ENCODE measurements at regions not wholly inside any gene's neighbourhood (a gene's known extent, or its start where the extent isn't known, plus 50 kb on each side); places are given as distances from the start of the nearest gene placed in this dataset.
"Not testable (repeated sequence)": the region's sequence is repeated elsewhere in the genome, so short reads cannot be mapped to it uniquely, and the experiment has no call there.

DNA sequence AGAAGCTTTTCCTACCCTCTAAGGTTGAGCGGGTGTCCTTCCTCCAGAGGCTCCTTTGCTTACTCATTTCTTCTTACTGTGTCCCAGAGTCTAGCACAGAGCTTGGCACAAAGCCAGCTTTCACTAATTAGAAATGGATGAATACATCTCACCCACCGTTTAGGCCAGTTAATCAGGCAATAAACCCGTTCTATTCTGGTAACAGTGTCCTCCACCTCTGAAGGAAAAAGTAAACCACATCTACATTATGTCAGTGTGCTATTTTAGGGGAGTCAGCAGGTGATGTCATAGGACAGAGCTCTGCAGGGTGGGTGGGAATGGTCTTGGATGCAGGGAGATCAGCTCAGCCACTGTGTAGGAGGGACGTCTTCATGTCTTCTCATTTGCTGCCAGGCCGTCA lies 109.2 kb downstream of the OSTF1 start:
- no peak for DNase-seq

- DNase-seq: no peak
Measured at GRCh38 chr9:75198436-75198835, 110.1 kb downstream of the OSTF1 start.

GRCh38 chr9:75200892-75201470 lies 112.7 kb downstream of the OSTF1 start:
- DNase-seq: no peak

GRCh38 chr9:75201480-75202209 lies 113.3 kb downstream of the OSTF1 start:
- no peak for DNase-seq

- not testable (repeated sequence) for DNase-seq
Measured at GRCh38 chr9:75207997-75208396, 119.7 kb downstream of the OSTF1 start.

GRCh38 chr9:75210215-75210614 lies 121.9 kb downstream of the OSTF1 start:
- no peak for DNase-seq

- DNase-seq: no peak
Measured at GRCh38 chr9:75213765-75214164, 125.5 kb downstream of the OSTF1 start.

GRCh38 chr9:75226403-75227139 lies 138.3 kb downstream of the OSTF1 start:
- DNase-seq: no peak

- no peak for DNase-seq
Measured at GRCh38 chr9:75228893-75229292, 140.6 kb downstream of the OSTF1 start.

- DNase-seq: no peak
Measured at GRCh38 chr9:75229605-75230332, 141.5 kb downstream of the OSTF1 start.

DNA sequence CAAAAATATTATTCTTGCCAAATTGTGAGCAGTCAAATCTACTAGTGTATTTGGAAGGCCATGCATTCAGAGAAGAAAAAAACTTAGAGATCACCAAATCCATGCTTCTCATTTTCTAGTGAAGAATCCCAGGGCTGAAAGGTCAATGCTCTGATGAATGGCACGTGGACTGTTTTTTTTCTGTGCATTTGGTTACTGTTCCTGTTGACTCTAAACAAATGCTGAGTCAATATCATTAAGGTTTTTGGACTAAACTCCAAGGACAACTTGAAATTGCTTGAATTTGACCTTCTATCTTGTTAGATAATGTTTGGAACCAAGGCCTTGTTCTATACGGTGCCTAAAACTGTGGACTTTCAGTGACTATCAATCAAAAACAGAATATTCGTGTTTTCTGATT lies 142.2 kb downstream of the OSTF1 start:
- DNase-seq: no peak

- DNase-seq: no peak
Measured at GRCh38 chr9:75231167-75231566, 142.9 kb downstream of the OSTF1 start.

DNA sequence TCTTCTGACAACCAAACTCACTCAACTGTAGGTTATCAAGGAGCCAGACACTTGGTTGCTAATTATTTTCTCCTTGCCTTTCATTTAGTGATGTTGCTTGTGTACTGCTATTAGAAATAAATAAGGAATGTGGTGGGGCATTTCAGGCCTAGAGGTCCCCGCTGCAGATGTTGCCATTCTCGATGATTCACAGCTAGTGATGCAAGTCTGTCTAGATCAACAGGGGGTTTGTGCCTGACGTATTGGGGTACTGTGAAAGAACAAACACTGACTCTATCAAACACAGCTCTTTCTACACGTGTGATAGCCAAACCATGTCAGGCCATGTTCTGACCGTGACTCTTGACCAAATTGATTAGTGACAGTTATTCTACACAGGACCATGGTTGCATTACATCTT lies 144.7 kb downstream of the OSTF1 start:
- no peak for DNase-seq

- DNase-seq: no peak
Measured at GRCh38 chr9:75235632-75236031, 147.3 kb downstream of the OSTF1 start.

DNA sequence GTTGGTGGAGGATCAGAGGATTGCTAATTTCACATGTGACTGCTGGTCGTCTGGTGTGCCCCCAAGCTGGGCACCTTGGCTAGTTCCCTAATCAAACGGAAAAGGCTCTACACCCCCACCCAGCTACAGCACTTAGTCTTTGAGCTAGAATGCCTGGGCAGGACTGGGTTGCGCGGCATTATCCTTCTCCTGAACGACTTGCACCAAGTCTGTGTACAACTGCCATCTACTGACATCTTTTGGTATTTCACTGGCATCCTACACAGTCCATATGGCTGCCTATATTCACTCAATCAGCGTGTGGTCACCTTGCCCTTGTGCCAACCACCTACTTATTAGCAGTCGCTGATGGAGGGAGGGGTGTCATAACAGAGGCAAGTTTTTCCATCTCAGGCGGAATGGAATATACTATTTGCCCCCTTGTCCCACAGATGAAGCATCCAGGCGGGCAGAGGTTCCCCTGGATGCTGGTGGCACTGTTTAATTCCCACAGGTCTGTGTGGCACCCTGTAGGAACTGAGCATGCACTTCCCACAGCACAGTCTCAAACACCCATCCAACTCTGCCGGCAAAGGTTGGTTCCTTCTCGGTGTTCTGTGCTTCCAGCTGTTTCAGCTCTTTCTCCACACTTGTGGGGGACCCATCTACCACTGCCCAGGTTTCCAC lies 150.1 kb downstream of the OSTF1 start:
- peak; percentile 47 for DNase-seq

DNA sequence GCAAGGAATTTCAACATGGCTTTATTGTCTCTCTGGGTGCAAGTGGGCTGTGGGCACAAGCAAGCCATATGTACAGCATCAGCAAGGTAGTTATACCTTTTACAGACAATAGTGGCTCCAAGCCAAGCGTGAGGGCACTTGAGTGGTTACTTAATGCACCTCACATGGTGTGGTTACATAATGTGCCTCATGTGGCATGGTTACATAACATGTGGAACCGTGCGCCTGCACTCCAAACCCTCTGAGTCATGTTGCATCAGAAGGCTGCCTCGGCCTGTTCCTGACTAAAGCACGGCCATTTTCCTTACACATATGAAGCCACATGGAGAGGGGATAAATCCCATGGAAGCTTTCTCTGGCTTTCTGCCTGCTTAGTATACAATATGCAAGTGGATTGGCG lies 150.9 kb downstream of the OSTF1 start:
- no peak for DNase-seq

GRCh38 chr9:75242426-75242825 lies 154.1 kb downstream of the OSTF1 start:
- no peak for DNase-seq

GRCh38 chr9:75246949-75247348 lies 158.6 kb downstream of the OSTF1 start:
- no peak for DNase-seq

DNA sequence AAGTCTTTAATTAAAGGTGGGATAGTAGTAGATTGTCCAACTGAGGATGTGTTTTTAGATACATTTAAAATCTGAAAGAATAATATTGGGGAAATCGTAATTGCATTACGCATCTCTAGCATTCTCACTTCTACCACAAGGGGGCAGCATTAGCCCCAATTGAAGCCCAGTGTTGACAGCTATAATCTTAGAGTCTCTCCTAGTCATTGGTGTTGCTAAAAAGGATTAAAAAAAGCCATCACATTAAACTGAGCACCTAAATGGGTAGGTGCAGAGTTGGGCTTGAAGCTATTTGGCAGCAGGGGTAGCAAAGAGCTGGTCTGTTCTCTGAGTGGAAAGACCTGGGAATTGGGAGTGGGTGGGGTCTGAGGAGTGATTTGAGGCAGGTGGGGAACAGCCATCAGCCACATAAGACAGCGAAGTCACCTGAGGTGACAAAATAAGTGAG lies 177.2 kb downstream of the OSTF1 start:
- DNase-seq: peak; percentile 58

GRCh38 chr9:75269197-75269596 lies 180.9 kb downstream of the OSTF1 start:
- no peak for DNase-seq

GRCh38 chr9:75273055-75273454 lies 184.7 kb downstream of the OSTF1 start:
- DNase-seq: not testable (repeated sequence)

- no peak for DNase-seq
Measured at GRCh38 chr9:75274781-75275180, 186.5 kb downstream of the OSTF1 start.

GRCh38 chr9:75282047-75282446 lies 193.7 kb downstream of the OSTF1 start:
- no peak for DNase-seq

Data from activated CD4-positive, alpha-beta T cell treated with anti-CD3 and anti-CD28 coated beads for 48 hours (primary cell).